H1 (cell line): ENCODE measurements at regions not wholly inside any gene's neighbourhood (a gene's known extent, or its start where the extent isn't known, plus 50 kb on each side); places are given as distances from the start of the nearest gene placed in this dataset.

ENCODE experiments used
- BRCA1 ChIP-seq: IDR thresholded peaks from 2 replicates; pipeline ENCODE4 v1.6.1; 2012; ENCODE audit warnings: low read depth, low read length, improper control_type of control experiment
- CBX5 ChIP-seq: fragments of 300-800, 300-1000 bp; sonication (generic); IDR thresholded peaks from 2 replicates; pipeline ENCODE4 v1.7.1; 2016; ENCODE audit warnings: antibody characterized with exemption, low read length, low read depth
- CTCF ChIP-seq, 3 experiments: IDR thresholded peaks; 1 replicate in 2 of 3; 2 replicates in 1 of 3; pipeline versions ENCODE4 v1.5.1 to v1.6.1; 2011; ENCODE audit warnings: low read length in 3 of 3, mild to moderate bottlenecking in 3 of 3, inconsistent platforms in 2 of 3, low read depth in 1 of 3, moderate library complexity in 1 of 3; ENCODE audit not compliant: insufficient read depth in 1 of 3; ENCODE audit errors: control extremely low read depth in 1 of 3
- EP300 ChIP-seq, 2 experiments: IDR thresholded peaks; 1 replicate in 1 of 2; 2 replicates in 1 of 2; pipeline ENCODE4 v1.6.1; 2011 to 2012; ENCODE audit warnings: low read depth in 2 of 2, low read length in 2 of 2, mild to moderate bottlenecking in 2 of 2, borderline replicate concordance in 1 of 2, inconsistent platforms in 1 of 2, moderate library complexity in 1 of 2
- EZH2 ChIP-seq: fragments of 200-600 bp; sonication (generic); IDR thresholded peaks from 2 replicates; pipeline ENCODE4 v1.7.1; 2012; ENCODE audit warnings: low read depth, mild to moderate bottlenecking, moderate library complexity, low read length, inconsistent platforms; ENCODE audit not compliant: severe bottlenecking
- HDAC2 ChIP-seq, 2 experiments: fragments of 300-600 bp in 1 of 2; sonication (generic) in 1 of 2; IDR thresholded peaks; 2 replicates each; pipeline ENCODE4 v1.6.1; 2011 to 2012; ENCODE audit warnings: low read depth in 2 of 2, low read length in 2 of 2, mild to moderate bottlenecking in 2 of 2, moderate library complexity in 2 of 2, borderline replicate concordance in 1 of 2, inconsistent platforms in 1 of 2
- HDAC6 ChIP-seq: IDR thresholded peaks from one replicate; pipeline ENCODE4 v1.7.1; 2012; ENCODE audit warnings: low read depth, mild to moderate bottlenecking, inconsistent platforms, low read length, moderate library complexity
- KDM4A ChIP-seq: IDR thresholded peaks from one replicate; pipeline ENCODE4 v1.7.1; 2012; ENCODE audit warnings: low read depth, mild to moderate bottlenecking, moderate library complexity, low read length, inconsistent platforms; ENCODE audit not compliant: severe bottlenecking
- PHF8 ChIP-seq: fragments of 200-600 bp; sonication (generic); conservative IDR thresholded peaks from 2 replicates; pipeline ENCODE4 v1.7.1; 2012; ENCODE audit warnings: low read depth, mild to moderate bottlenecking, inconsistent platforms, low read length, moderate library complexity
- POLR2AphosphoS5 ChIP-seq: IDR thresholded peaks from 2 replicates; pipeline ENCODE4 v1.6.1; 2011; ENCODE audit warnings: low read depth, low read length
- POU5F1 ChIP-seq: IDR thresholded peaks from 2 replicates; pipeline ENCODE4 v1.6.1; 2011; ENCODE audit warnings: low read depth, mild to moderate bottlenecking, low read length, moderate library complexity
- RNF2 ChIP-seq: fragments of 200-900, 300-1000 bp; sonication (generic); IDR thresholded peaks from 2 replicates; pipeline ENCODE4 v1.7.1; 2016; ENCODE audit warnings: borderline replicate concordance, low read depth, mild to moderate bottlenecking, antibody characterized with exemption, low read length; ENCODE audit not compliant: poor library complexity, severe bottlenecking; ENCODE audit errors: missing control alignments
- TAF1 ChIP-seq: IDR thresholded peaks from 2 replicates; pipeline ENCODE4 v1.6.1; 2011; ENCODE audit warnings: mild to moderate bottlenecking, low read depth, low read length
- YY1 ChIP-seq: IDR thresholded peaks from 2 replicates; pipeline ENCODE4 v1.6.1; 2011; ENCODE audit warnings: low read depth, mild to moderate bottlenecking, low read length

GRCh38 chr13:88411696-88412095 lies 740.5 kb downstream of the SLITRK5 start:
- TF ChIP-seq HDAC6 (no peak), POU5F1 (no peak), TAF1 (no peak), EP300 (IDR thresholded peaks at IDR 0.05; ENCODE audit: borderline replicate concordance in 1 of 2, low read depth in 2 of 2, low read length in 2 of 2) (no peak), CTCF (IDR thresholded peaks at IDR 0.05; ENCODE audit: control extremely low read depth in 1 of 3, insufficient read depth in 1 of 3, low read depth in 1 of 3, low read length in 3 of 3) (no peak), RNF2 (no peak), EZH2 (no peak), CBX5 (no peak), KDM4A (no peak), POLR2AphosphoS5 (no peak), PHF8 (no peak), HDAC2 (IDR thresholded peaks at IDR 0.05; ENCODE audit: borderline replicate concordance in 1 of 2, low read depth in 2 of 2, low read length in 2 of 2) (no peak), BRCA1 (no peak), YY1 (no peak)
